GM18861 (cell line): ENCODE measurements at regions not wholly inside any gene's neighbourhood (a gene's known extent, or its start where the extent isn't known, plus 50 kb on each side); places are given as distances from the start of the nearest gene placed in this dataset.

Source experiments
- ATAC-seq: cut with Tn5 transposase; IDR thresholded peaks from one replicate; pipeline ENCODE4 v1.9.1; 2021; ENCODE audit not compliant: unreplicated experiment

GRCh38 chr2:153802671-153803070 is 69.1 kb upstream of the GALNT13 start:
- no peak for ATAC-seq

GRCh38 chr2:153808679-153809078 is 63.0 kb upstream of the GALNT13 start:
- no peak for ATAC-seq

- no peak for ATAC-seq
Observed at GRCh38 chr2:153811516-153811915, 60.2 kb upstream of the GALNT13 start.

GRCh38 chr2:153812632-153813031 is 59.1 kb upstream of the GALNT13 start:
- no peak for ATAC-seq

DNA sequence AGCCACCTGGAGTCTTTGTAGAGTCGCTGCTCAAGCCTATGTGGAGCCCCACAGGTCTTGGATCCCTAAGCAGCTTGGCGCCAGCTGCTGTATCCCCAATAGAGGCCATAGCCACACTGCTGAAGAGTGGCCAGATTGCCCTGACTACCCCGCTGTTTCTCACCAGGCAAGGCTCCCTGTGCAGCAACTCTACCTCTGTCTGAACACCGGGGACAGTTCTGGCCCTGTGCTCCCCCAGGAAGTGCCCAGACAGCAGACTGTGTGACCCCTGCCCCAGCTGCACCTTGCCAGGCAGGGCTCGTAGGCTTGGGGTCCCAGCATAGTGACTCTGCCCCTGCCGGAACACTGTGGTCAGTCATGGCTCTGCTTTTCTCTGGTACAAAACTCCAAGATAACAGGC is 53.5 kb upstream of the GALNT13 start:
- ATAC-seq: no peak

- ATAC-seq: no peak
Observed at GRCh38 chr2:153819074-153819473, 52.6 kb upstream of the GALNT13 start.

- ATAC-seq: no peak
Observed at GRCh38 chr2:153819501-153819900, 52.2 kb upstream of the GALNT13 start.
